ENCODE measurements at regions not wholly inside any gene's neighbourhood (a gene's known extent, or its start where the extent isn't known, plus 50 kb on each side); places are given as distances from the start of the nearest gene placed in this dataset.

DNA sequence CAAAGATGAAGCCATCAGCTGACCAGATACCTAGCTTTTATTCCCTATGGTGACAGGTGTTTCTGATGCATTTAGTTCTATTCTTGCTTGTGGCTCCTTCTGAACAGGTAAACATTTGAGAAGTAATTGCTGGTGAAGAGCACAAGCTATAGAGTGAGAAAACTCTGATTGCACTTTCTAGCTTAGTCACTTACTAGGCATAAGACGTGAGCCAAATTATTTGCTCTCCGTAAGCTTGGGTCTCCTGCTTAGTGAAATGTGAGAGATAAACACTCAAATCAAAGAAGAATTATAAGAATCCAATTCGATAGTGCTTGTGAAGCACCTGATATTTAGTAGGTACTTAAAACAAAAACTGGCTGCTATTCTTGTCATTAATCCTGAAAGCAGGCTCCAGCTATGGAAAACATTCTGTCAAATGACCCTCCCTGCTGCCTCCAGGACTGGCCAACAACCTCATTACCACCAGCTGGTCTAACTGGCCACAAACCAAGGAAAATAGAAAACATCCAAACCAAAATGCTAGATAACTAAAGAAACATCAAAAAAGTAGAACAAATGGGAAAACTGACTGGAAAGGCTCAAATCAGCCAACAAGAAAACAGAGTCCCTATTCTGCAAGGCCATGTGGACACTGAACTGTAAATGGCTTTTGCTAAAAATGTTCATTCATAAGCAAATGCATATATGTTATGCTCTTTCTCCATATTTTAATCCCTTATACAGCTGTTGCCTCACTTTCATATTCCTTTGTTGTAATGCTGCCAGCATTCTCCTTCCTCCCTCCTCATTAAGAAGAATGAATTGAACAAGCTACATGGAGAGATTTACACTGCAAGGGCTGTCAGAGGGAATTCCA lies 616.1 kb downstream of the DTWD2 start:
- TF ChIP-seq, protein P1, sequence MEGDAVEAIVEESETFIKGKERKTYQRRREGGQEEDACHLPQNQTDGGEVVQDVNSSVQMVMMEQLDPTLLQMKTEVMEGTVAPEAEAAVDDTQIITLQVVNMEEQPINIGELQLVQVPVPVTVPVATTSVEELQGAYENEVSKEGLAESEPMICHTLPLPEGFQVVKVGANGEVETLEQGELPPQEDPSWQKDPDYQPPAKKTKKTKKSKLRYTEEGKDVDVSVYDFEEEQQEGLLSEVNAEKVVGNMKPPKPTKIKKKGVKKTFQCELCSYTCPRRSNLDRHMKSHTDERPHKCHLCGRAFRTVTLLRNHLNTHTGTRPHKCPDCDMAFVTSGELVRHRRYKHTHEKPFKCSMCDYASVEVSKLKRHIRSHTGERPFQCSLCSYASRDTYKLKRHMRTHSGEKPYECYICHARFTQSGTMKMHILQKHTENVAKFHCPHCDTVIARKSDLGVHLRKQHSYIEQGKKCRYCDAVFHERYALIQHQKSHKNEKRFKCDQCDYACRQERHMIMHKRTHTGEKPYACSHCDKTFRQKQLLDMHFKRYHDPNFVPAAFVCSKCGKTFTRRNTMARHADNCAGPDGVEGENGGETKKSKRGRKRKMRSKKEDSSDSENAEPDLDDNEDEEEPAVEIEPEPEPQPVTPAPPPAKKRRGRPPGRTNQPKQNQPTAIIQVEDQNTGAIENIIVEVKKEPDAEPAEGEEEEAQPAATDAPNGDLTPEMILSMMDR (IDR thresholded peaks at IDR 0.05): no peak
- no peak for TF ChIP-seq POLR2A (IDR thresholded peaks at IDR 0.05)
- H3K36me3 ChIP-seq: no peaks in the 10 kb centered on the region
- intact Hi-C loops (cut with DNase I): no loop called here
- no peak for DNase-seq
- no peaks in the 10 kb centered on the region for H3K9me3 ChIP-seq
- no peaks in the 10 kb centered on the region for H3K4me1 ChIP-seq
- no peak overlapping the region for H3K27ac ChIP-seq
- H3K4me3 ChIP-seq (replicated peaks in 1 of 3): no peak overlapping the region
- no peaks in the 10 kb centered on the region for H3K27me3 ChIP-seq
- WGBS, 2 donors: 68 to 81% methylated on average over 3 of the region's 3 CpGs

DNA sequence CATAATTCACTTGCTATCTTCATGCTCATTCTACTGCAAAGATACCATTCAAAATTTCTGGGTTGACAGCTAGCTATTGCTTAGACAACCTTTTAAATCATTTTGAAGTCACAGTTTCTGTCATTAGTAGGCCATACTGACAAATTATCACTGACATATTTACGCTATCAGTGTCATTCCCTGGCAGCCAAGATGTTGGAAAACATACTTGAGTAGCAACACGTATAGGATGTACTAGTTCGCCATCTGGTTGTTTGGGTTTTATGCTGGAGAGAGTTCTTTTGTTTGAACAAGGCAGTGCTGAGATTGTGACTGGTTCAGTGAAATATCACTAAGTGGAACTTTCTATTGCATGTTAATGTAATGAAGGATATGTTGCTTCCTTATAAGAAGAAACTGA lies 621.9 kb downstream of the DTWD2 start:
- no peak overlapping the region for H3K27ac ChIP-seq
- H3K36me3 ChIP-seq: no peaks in the 10 kb centered on the region
- 77 to 82% methylated on average over 3 of the region's 3 CpGs for WGBS, 2 donors
- no peak overlapping the region for H3K4me3 ChIP-seq (replicated peaks in 1 of 3)
- no peak for TF ChIP-seq POLR2A (IDR thresholded peaks at IDR 0.05)
- TF ChIP-seq, protein P1 (IDR thresholded peaks at IDR 0.05): no peak
- intact Hi-C loops (cut with DNase I): no loop called here
- H3K4me1 ChIP-seq: no peaks in the 10 kb centered on the region
- H3K9me3 ChIP-seq: no peaks in the 10 kb centered on the region
- H3K27me3 ChIP-seq: no peaks in the 10 kb centered on the region
- no peak for DNase-seq

DNA sequence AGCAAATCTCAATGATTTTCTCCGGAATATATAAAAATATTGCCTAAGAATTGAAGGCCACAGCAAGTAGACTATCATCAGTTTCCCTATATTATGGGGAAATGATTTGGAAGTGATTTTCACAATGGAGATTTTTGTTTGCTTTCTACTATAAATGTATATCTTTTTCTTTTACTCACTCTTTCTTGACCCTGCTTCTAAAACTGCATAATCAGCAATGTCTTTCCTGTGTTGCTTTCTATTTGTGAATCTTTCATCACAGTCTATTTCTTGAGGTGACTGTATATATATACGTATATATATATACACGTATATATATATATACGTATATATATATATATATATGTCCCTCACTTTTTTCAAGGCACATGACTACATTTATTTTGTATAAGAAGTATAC lies 622.6 kb downstream of the DTWD2 start:
- H3K27me3 ChIP-seq: no peaks in the 10 kb centered on the region
- no peaks in the 10 kb centered on the region for H3K36me3 ChIP-seq
- 78 to 94% methylated on average over 4 of the region's 4 CpGs for WGBS, 2 donors
- no peaks in the 10 kb centered on the region for H3K4me1 ChIP-seq
- no peak overlapping the region for H3K4me3 ChIP-seq (replicated peaks in 1 of 3)
- intact Hi-C loops (cut with DNase I): no loop called here
- DNase-seq: no peak
- no peak overlapping the region for H3K27ac ChIP-seq
- TF ChIP-seq, protein P1 (IDR thresholded peaks at IDR 0.05): no peak
- TF ChIP-seq POLR2A (IDR thresholded peaks at IDR 0.05): no peak
- H3K9me3 ChIP-seq: no peaks in the 10 kb centered on the region

DNA sequence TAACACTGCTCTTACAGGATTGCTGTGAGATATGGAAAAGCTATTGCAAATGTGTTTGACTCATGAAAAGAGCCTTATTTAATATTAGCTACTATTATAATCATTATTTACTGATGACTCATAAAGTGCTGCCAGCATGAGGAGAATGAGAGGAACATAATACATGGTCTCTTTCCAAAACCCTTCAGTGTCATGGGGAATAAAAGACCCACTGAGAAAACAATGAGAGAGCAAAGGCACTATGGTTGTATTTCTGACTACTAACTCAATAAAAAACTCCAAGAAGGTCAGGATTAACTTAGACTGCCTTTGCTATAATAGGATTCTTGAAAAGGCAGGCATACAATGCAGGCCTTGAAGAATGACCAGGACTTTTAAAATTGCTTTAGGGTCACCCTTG lies 633.5 kb downstream of the DTWD2 start:
- Histone ChIP-seq H3K9me3 (no peaks in the 10 kb centered on the region), H3K27ac (no peak overlapping the region), H3K36me3 (no peaks in the 10 kb centered on the region), H3K4me3 (replicated peaks in 1 of 3) (no peak overlapping the region), H3K4me1 (no peaks in the 10 kb centered on the region), H3K27me3 (no peaks in the 10 kb centered on the region)
- TF ChIP-seq, protein P1 (IDR thresholded peaks at IDR 0.05): no peak
- TF ChIP-seq POLR2A (IDR thresholded peaks at IDR 0.05): no peak
- DNase-seq: no peak
- intact Hi-C loops (cut with DNase I): no loop called here

DNA sequence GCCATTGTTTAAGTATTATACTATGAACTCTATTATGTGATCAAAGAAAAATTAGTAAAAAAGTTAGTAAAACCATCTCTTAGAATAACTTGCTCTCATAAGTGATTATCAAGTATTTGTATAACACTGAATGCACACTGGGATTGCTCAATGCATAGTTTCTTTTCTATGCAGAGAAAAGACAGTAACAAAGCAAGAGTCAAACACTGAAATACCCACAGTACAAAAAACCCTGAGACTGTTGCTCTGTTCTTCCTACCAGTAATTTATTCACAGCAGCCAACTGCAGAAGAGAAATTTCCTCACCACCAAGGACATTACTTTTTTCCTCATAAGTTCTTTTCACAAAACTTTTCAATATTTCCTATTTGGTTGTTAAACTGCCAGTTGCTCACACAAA lies 634.4 kb downstream of the DTWD2 start:
- Histone ChIP-seq H3K9me3 (no peaks in the 10 kb centered on the region), H3K27ac (no peak overlapping the region), H3K4me1 (no peaks in the 10 kb centered on the region), H3K27me3 (no peaks in the 10 kb centered on the region), H3K36me3 (no peaks in the 10 kb centered on the region), H3K4me3 (replicated peaks in 1 of 3) (no peak overlapping the region)
- no peak for TF ChIP-seq POLR2A (IDR thresholded peaks at IDR 0.05)
- TF ChIP-seq, protein P1 (IDR thresholded peaks at IDR 0.05): no peak
- intact Hi-C loops (cut with DNase I): no loop called here
- no peak for DNase-seq

All from thyroid gland (tissue), 4 donors.